D341Med (cell line): ENCODE measurements at regions not wholly inside any gene's neighbourhood (a gene's known extent, or its start where the extent isn't known, plus 50 kb on each side); places are given as distances from the start of the nearest gene placed in this dataset.
A peak's percentile ranks its signal among the peaks of the same experiment; 100 is the strongest.
"Not testable (repeated sequence)": the region's sequence is repeated elsewhere in the genome, so short reads cannot be mapped to it uniquely, and the experiment has no call there.

ENCODE experiments used
- DNase-seq: peaks from one replicate; pipeline ENCODE4 v3.0.0; 2012; ENCODE audit warnings: low spot score

GRCh38 chr4:146124023-146124680 is 51.4 kb upstream of the LSM6 start:
- no peak for DNase-seq

GRCh38 chr4:146123231-146123630 is 52.3 kb upstream of the LSM6 start:
- no peak for DNase-seq

- no peak for DNase-seq
Observed at GRCh38 chr4:146122398-146122797, 53.1 kb upstream of the LSM6 start.

- no peak for DNase-seq
Observed at GRCh38 chr4:146121757-146122156, 53.8 kb upstream of the LSM6 start.

GRCh38 chr4:146119845-146120404 is 55.6 kb upstream of the LSM6 start:
- DNase-seq, result no peak

- DNase-seq, result no peak
Observed at GRCh38 chr4:146114066-146114465, 61.5 kb upstream of the LSM6 start.

GRCh38 chr4:146113171-146113570 is 62.3 kb upstream of the LSM6 start:
- DNase-seq, result no peak

GRCh38 chr4:146112389-146112788 is 63.1 kb upstream of the LSM6 start:
- DNase-seq, result no peak

- no peak for DNase-seq
Observed at GRCh38 chr4:146110871-146111485, 64.5 kb upstream of the LSM6 start.

- no peak for DNase-seq
Observed at GRCh38 chr4:146108756-146109155, 66.8 kb upstream of the LSM6 start.

- DNase-seq, result no peak
Observed at GRCh38 chr4:146107587-146108240, 67.8 kb upstream of the LSM6 start.

GRCh38 chr4:146105464-146105863 is 70.1 kb upstream of the LSM6 start:
- DNase-seq, result no peak

- DNase-seq, result no peak
Observed at GRCh38 chr4:146104541-146104940, 71.0 kb upstream of the LSM6 start.

GRCh38 chr4:146104052-146104451 is 71.5 kb upstream of the LSM6 start:
- DNase-seq, result not testable (repeated sequence)

- no peak for DNase-seq
Observed at GRCh38 chr4:146099585-146099984, 75.9 kb upstream of the LSM6 start.

GRCh38 chr4:146098978-146099377 is 76.5 kb upstream of the LSM6 start:
- no peak for DNase-seq

GRCh38 chr4:146098397-146098796 is 77.1 kb upstream of the LSM6 start:
- no peak for DNase-seq

- DNase-seq, result no peak
Observed at GRCh38 chr4:146096371-146096770, 79.1 kb upstream of the LSM6 start.

GRCh38 chr4:146095860-146096259 is 79.7 kb upstream of the LSM6 start:
- no peak for DNase-seq

- peak; percentile 42 for DNase-seq
Observed at GRCh38 chr4:146095091-146095690, 80.3 kb upstream of the LSM6 start.

- no peak for DNase-seq
Observed at GRCh38 chr4:146088690-146089089, 86.8 kb upstream of the LSM6 start.

GRCh38 chr4:146087856-146088255 is 87.7 kb upstream of the LSM6 start:
- no peak for DNase-seq

- DNase-seq, result no peak
Observed at GRCh38 chr4:146076081-146076480, 99.4 kb upstream of the LSM6 start.
